NB4 (cell line): ENCODE measurements at regions not wholly inside any gene's neighbourhood (a gene's known extent, or its start where the extent isn't known, plus 50 kb on each side); places are given as distances from the start of the nearest gene placed in this dataset.

Experiments used
- DNase-seq: peaks from one replicate; pipeline ENCODE4 v3.0.0; 2010; ENCODE audit warnings: low read depth
- H3K4me3 ChIP-seq: one replicate; pipeline ENCODE4 v1.5.1; 2011; ENCODE audit warnings: mild to moderate bottlenecking, low read depth, low read length, moderate library complexity
- CTCF ChIP-seq: IDR thresholded peaks from one replicate; pipeline ENCODE4 v1.5.1; 2012; ENCODE audit warnings: low read depth, low read length
- MAX ChIP-seq: IDR thresholded peaks from 2 replicates; pipeline ENCODE4 v1.6.1; 2011; ENCODE audit warnings: low read depth, low read length
- MYC ChIP-seq: IDR thresholded peaks from 2 replicates; pipeline ENCODE4 v1.6.1; 2011; ENCODE audit warnings: low read depth, low read length
- POLR2A ChIP-seq: IDR thresholded peaks from 2 replicates; pipeline ENCODE4 v1.6.1; 2011; ENCODE audit warnings: mild to moderate bottlenecking; ENCODE audit not compliant: insufficient read length; ENCODE audit errors: extremely low read depth

- no peak for DNase-seq
- H3K4me3 ChIP-seq, result no peak overlapping the region
- TF ChIP-seq CTCF (no peak), POLR2A (no peak), MAX (no peak), MYC (no peak)
Measured at GRCh38 chr6:153673225-153673624, 365.8 kb upstream of the OPRM1 start.

GRCh38 chr6:153670403-153671026, 368.5 kb upstream of the OPRM1 start:
- no peak for DNase-seq
- TF ChIP-seq MAX (no peak), POLR2A (no peak), CTCF (no peak), MYC (no peak)
- no peak overlapping the region for H3K4me3 ChIP-seq

- TF ChIP-seq MYC (no peak), POLR2A (no peak), MAX (no peak), CTCF (no peak)
- no peak for DNase-seq
- H3K4me3 ChIP-seq, result no peak overlapping the region
Measured at GRCh38 chr6:153668758-153669157, 370.3 kb upstream of the OPRM1 start.

- TF ChIP-seq MYC, result no peak
- TF ChIP-seq POLR2A, result no peak
- no peak for TF ChIP-seq CTCF
- TF ChIP-seq MAX, result no peak
- no peak for DNase-seq
- no peak overlapping the region for H3K4me3 ChIP-seq
Measured at GRCh38 chr6:153662982-153663381, 376.1 kb upstream of the OPRM1 start.

- DNase-seq, result no peak
- H3K4me3 ChIP-seq, result no peak overlapping the region
- no peak for TF ChIP-seq MAX
- no peak for TF ChIP-seq CTCF
- TF ChIP-seq MYC, result no peak
- TF ChIP-seq POLR2A, result no peak
Measured at GRCh38 chr6:153645326-153645725, 393.7 kb upstream of the OPRM1 start.

GRCh38 chr6:153644000-153644399, 395.0 kb upstream of the OPRM1 start:
- no peak for TF ChIP-seq MYC
- no peak for TF ChIP-seq MAX
- no peak for TF ChIP-seq CTCF
- H3K4me3 ChIP-seq, result no peak overlapping the region
- no peak for DNase-seq
